Fibroblast of the aortic adventitia (primary cell): ENCODE measurements at regions not wholly inside any gene's neighbourhood (a gene's known extent, or its start where the extent isn't known, plus 50 kb on each side); places are given as distances from the start of the nearest gene placed in this dataset. TPM values are rescaled to one million over a fixed set of nuclear protein-coding genes. Genes with fewer than 3 reads are reported as not detected.
"Not testable (repeated sequence)": the region's sequence is repeated elsewhere in the genome, so short reads cannot be mapped to it uniquely, and the experiment has no call there.

Source experiments
- DNase-seq: peaks from one replicate; pipeline ENCODE4 v3.0.0-alpha.2; 2010; ENCODE audit warnings: low read depth
- H3K4me3 ChIP-seq: 2 replicates; pipeline ENCODE4 v1.5.1; 2011; ENCODE audit warnings: low read depth, mild to moderate bottlenecking, control low read depth, low read length, moderate library complexity
- small RNA-seq: library from RNA; depleted of rRNA; stranded (forward); fragments of <200 nt; gene quantifications from one replicate; pipeline ENCODE3, GENCODE V24; 2012
- TF ChIP-seq, protein P1 (sequence below): IDR thresholded peaks from 2 replicates; pipeline ENCODE4 v1.5.1; 2011; ENCODE audit warnings: mild to moderate bottlenecking, low read length, control low read depth, inconsistent platforms; ENCODE audit not compliant: insufficient read depth

GRCh38 chr6:71766796-71767195 lies 119.6 kb upstream of the RIMS1 start:
- DNase-seq = no peak
- no peak overlapping the region for H3K4me3 ChIP-seq
- TF ChIP-seq, protein P1, sequence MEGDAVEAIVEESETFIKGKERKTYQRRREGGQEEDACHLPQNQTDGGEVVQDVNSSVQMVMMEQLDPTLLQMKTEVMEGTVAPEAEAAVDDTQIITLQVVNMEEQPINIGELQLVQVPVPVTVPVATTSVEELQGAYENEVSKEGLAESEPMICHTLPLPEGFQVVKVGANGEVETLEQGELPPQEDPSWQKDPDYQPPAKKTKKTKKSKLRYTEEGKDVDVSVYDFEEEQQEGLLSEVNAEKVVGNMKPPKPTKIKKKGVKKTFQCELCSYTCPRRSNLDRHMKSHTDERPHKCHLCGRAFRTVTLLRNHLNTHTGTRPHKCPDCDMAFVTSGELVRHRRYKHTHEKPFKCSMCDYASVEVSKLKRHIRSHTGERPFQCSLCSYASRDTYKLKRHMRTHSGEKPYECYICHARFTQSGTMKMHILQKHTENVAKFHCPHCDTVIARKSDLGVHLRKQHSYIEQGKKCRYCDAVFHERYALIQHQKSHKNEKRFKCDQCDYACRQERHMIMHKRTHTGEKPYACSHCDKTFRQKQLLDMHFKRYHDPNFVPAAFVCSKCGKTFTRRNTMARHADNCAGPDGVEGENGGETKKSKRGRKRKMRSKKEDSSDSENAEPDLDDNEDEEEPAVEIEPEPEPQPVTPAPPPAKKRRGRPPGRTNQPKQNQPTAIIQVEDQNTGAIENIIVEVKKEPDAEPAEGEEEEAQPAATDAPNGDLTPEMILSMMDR = no peak

GRCh38 chr6:71768356-71768755 lies 118.0 kb upstream of the RIMS1 start:
- no peak for DNase-seq
- H3K4me3 ChIP-seq = no peak overlapping the region
- TF ChIP-seq, protein P1 = no peak

DNA sequence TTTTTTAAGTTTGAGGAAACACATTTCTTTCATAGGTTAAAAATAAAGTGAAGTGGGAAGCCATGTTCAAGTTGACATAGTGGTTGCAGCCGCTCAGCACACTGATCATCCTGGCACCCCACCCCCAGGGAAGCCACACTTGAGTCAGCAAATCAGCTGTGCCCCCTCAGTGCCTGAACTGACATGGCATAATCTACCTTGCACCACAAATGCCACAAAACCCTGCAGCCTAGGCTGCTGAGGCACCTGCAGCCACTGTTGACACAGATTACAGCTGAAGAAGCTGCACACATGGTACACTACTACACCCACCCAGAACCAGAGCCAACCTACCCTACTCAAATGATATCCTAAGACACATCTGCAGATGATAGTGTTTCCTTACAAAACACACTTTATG lies 77.5 kb upstream of the RIMS1 start:
- no peak for DNase-seq
- H3K4me3 ChIP-seq = no peak overlapping the region
- TF ChIP-seq, protein P1 = no peak

DNA sequence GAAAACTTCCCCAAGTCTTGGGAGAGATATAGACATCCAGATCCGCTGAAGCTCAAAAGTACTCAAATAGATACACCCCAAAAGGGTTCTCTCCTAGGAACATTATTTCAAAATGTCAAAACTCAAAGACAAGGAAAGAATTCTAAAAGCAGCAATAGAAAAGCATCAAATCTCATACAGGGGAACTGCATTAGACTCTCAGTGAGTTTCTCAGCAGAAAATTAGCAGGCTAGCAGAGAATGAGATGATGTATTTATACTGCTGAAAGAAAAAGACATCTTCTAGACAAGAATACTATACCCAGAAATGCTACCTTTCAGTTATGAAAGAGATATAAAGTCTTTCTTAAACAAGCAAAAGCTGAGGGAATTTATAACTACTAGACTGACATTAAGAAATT lies 75.5 kb upstream of the RIMS1 start:
- no peak for DNase-seq
- TF ChIP-seq, protein P1 = no peak
- H3K4me3 ChIP-seq = no peak overlapping the region

DNA sequence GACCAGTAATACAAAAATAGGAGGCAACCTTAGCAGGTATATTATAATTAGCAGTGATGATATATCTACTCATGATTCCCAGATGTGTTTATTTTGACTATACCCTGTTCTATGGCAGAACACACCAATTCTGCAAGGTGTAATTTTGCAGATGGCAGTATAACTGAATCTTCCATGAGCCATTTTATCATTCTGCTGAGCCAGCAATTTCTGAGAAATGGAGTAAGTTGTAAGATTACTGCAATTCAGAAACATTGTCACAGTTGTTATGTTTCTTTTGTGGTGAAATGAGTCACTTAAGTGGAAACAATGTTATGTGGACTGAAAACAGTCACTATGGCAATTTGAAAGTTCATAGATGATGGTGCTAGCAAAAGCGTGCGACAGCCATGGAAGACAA lies 63.7 kb upstream of the RIMS1 start:
- H3K4me3 ChIP-seq = no peak overlapping the region
- DNase-seq = no peak
- TF ChIP-seq, protein P1 = no peak

DNA sequence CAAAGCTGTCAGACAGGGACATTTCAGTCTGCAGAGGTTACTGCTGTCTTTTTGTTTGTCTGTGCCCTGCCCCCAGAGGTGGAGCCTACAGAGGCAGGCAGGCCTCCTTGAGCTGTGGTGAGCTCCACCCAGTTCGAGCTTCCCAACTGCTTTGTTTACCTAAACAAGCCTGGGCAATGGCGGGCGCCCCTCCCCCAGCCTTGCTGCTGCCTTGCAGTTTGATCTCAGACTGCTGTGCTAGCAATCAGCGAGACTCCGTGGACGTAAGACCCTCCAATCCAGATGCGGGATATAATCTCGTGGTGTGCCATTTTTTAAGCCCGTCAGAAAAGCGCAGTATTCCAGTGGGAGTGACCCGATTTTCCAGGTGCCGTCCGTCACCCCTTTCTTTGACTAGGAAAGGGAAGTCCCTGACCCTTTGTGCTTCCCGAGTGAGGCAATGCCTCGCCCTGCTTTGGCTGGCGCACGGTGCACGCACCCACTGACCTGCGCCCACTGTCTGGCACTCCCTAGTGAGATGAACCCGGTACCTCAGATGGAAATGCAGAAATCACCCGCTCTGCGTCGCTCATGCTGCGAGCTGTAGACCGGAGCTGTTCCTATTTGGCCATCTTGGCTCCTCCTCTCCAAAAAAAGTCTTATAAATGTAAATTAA lies 54.1 kb upstream of the RIMS1 start:
- DNase-seq = not testable (repeated sequence)

More for the DNA sequence above, 54.1 kb upstream of the RIMS1 start:
- H3K4me3 ChIP-seq = not testable (repeated sequence)

Small RNAs in the stretch of these regions (small RNA-seq; reads per million reads assigned to genes)
- gene MIR30A (1,715 reads per million, percentile 99 among the genes with 10 or more reads in this experiment), gene MIR30C2 (1.8 reads per million, percentile 65 among the genes with 10 or more reads in this experiment), gene RNU4-66P (not detected)
